PC-9 (cell line): ENCODE measurements at regions not wholly inside any gene's neighbourhood (a gene's known extent, or its start where the extent isn't known, plus 50 kb on each side); places are given as distances from the start of the nearest gene placed in this dataset.

ENCODE experiments used
- BruUV-seq: library from RNA; stranded (reverse); fragments of 400-500 nt; replicated peaks from 2 replicates; lab custom pipeline; 2021; lab: Mats Ljungman, UMichigan
- CTCF ChIA-PET: fragments of 300-600 bp; sonication (Branson Sonifier 250); formaldehyde crosslinking; loops from one replicate; lab custom pipeline; 2022; ENCODE audit warnings: antibody characterized with exemption; lab: Charles Lee
- POLR2A ChIA-PET: fragments of 300-600 bp; sonication (Branson Sonifier 250); formaldehyde crosslinking; loops from one replicate; lab custom pipeline; 2022; ENCODE audit warnings: antibody characterized with exemption; ENCODE audit not compliant: unreplicated experiment; lab: Charles Lee
- DNase-seq, 2 experiments: peaks; one replicate each; pipeline versions ENCODE4 v3.0.0 to v3.0.0-alpha.2; 2015 to 2022; ENCODE audit warnings: mixed read lengths in 1 of 2
- H2AFZ ChIP-seq: fragments of 200-600 bp; sonication (generic); 2 replicates; pipeline ENCODE4 v1.8.1; 2017; ENCODE audit warnings: antibody characterized with exemption
- H3F3A ChIP-seq: fragments of 200-600 bp; sonication (generic); 2 replicates; pipeline ENCODE4 v1.8.1; 2017; ENCODE audit warnings: antibody characterized with exemption, mild to moderate bottlenecking, low read depth; ENCODE audit not compliant: insufficient read depth
- H3K27ac ChIP-seq: fragments of 200-600 bp; sonication (generic); 2 replicates; pipeline ENCODE4 v1.6.1; 2016; ENCODE audit warnings: mixed run types
- H3K27me3 ChIP-seq: fragments of 200-600 bp; sonication (generic); 2 replicates; pipeline ENCODE4 v1.6.1; 2016; ENCODE audit warnings: low read depth, mixed run types; ENCODE audit not compliant: insufficient read depth
- H3K36me3 ChIP-seq: fragments of 200-600 bp; sonication (generic); 2 replicates; pipeline ENCODE4 v1.6.1; 2016; ENCODE audit warnings: low read depth, mixed run types
- H3K4me1 ChIP-seq: fragments of 200-600 bp; sonication (generic); replicated peaks from 2 replicates; pipeline ENCODE4 v1.6.1; 2016; ENCODE audit warnings: mixed run types; ENCODE audit not compliant: insufficient read depth
- H3K4me2 ChIP-seq: fragments of 200-600 bp; sonication (generic); 2 replicates; pipeline ENCODE4 v1.6.1; 2017; ENCODE audit warnings: mixed run types
- H3K4me3 ChIP-seq: fragments of 200-600 bp; sonication (generic); 2 replicates; pipeline ENCODE4 v1.6.1; 2016; ENCODE audit warnings: mixed run types
- H3K79me2 ChIP-seq: fragments of 200-600 bp; sonication (generic); 2 replicates; pipeline ENCODE4 v1.6.1; 2017; ENCODE audit warnings: low read depth, mixed run types
- H3K9me2 ChIP-seq: fragments of 200-600 bp; sonication (generic); 2 replicates; pipeline ENCODE4 v1.8.1; 2017; ENCODE audit warnings: mild to moderate bottlenecking; ENCODE audit not compliant: insufficient read depth
- H3K9me3 ChIP-seq: fragments of 200-600 bp; sonication (generic); 2 replicates; pipeline ENCODE4 v1.8.1; 2016; ENCODE audit warnings: low read depth; ENCODE audit not compliant: insufficient read depth
- H4K20me1 ChIP-seq: fragments of 200-600 bp; sonication (generic); 2 replicates; pipeline ENCODE4 v1.8.1; 2017; ENCODE audit not compliant: insufficient read depth
- CTCF ChIP-seq: fragments of 200-600 bp; sonication (generic); conservative IDR thresholded peaks from 2 replicates; pipeline ENCODE4 v1.6.1; 2017; ENCODE audit warnings: mixed run types, antibody characterized with exemption, mild to moderate bottlenecking, moderate library complexity
- EZH2 ChIP-seq: fragments of 200-600 bp; sonication (generic); IDR thresholded peaks from 2 replicates; pipeline ENCODE4 v1.8.0; 2017; ENCODE audit warnings: antibody characterized with exemption, low read depth
- intact Hi-C: fragments of 100-400 bp; cut with micrococcal nuclease; formaldehyde crosslinking; loops from one replicate; pipeline ENCODE4 v1.10.0; 2022; ENCODE audit not compliant: unreplicated experiment

GRCh38 chr16:6527646-6528045 is 805.0 kb upstream of the RBFOX1 start:
- DNase-seq = no peak
- CTCF ChIA-PET = no interaction called here

GRCh38 chr16:6524501-6524900 is 808.1 kb upstream of the RBFOX1 start:
- H3K4me3 ChIP-seq = no peak overlapping the region
- no peak overlapping the region for H3K4me2 ChIP-seq
- no peaks in the 10 kb centered on the region for H3K27me3 ChIP-seq
- H3K9me2 ChIP-seq = no peaks in the 10 kb centered on the region
- no peaks in the 10 kb centered on the region for H3K79me2 ChIP-seq
- H3K36me3 ChIP-seq = no peaks in the 10 kb centered on the region
- H3K4me1 ChIP-seq = no peaks in the 10 kb centered on the region
- no peak overlapping the region for H3K27ac ChIP-seq
- DNase-seq = no peak
- intact Hi-C loops = no loop called here
- H3K9me3 ChIP-seq = no peaks in the 10 kb centered on the region
- CTCF ChIA-PET = no interaction called here
- no peaks in the 10 kb centered on the region for H4K20me1 ChIP-seq
- H2AFZ ChIP-seq = no peak overlapping the region
- H3F3A ChIP-seq = no peaks in the 10 kb centered on the region
- POLR2A ChIA-PET = no interaction called here
- BruUV-seq = no TSS peak
- TF ChIP-seq EZH2 (no peak), CTCF (no peak)

More at GRCh38 chr16:6527646-6528045, 805.0 kb upstream of the RBFOX1 start:
- H3K9me2 ChIP-seq = no peaks in the 10 kb centered on the region
- H4K20me1 ChIP-seq = no peaks in the 10 kb centered on the region
- intact Hi-C loops = no loop called here
- no peaks in the 10 kb centered on the region for H3K36me3 ChIP-seq
- TF ChIP-seq EZH2 (no peak), CTCF (no peak)
- H2AFZ ChIP-seq = no peak overlapping the region
- no peak overlapping the region for H3K4me2 ChIP-seq
- no peaks in the 10 kb centered on the region for H3K9me3 ChIP-seq
- no peaks in the 10 kb centered on the region for H3F3A ChIP-seq
- POLR2A ChIA-PET = no interaction called here
- H3K4me1 ChIP-seq = no peaks in the 10 kb centered on the region
- H3K79me2 ChIP-seq = no peaks in the 10 kb centered on the region
- H3K4me3 ChIP-seq = no peak overlapping the region
- no peaks in the 10 kb centered on the region for H3K27me3 ChIP-seq
- BruUV-seq = no TSS peak
- no peak overlapping the region for H3K27ac ChIP-seq

- Histone ChIP-seq H3K79me2 (no peaks in the 10 kb centered on the region), H3K27me3 (no peaks in the 10 kb centered on the region), H3K9me2 (no peaks in the 10 kb centered on the region), H3K4me1 (no peaks in the 10 kb centered on the region), H3K9me3 (no peaks in the 10 kb centered on the region), H3K36me3 (no peaks in the 10 kb centered on the region), H3K27ac (no peak overlapping the region), H2AFZ (no peak overlapping the region), H4K20me1 (no peaks in the 10 kb centered on the region), H3K4me2 (no peak overlapping the region), H3K4me3 (no peak overlapping the region), H3F3A (no peaks in the 10 kb centered on the region)
- intact Hi-C loops = no loop called here
- CTCF ChIA-PET = no interaction called here
- POLR2A ChIA-PET = no interaction called here
- no peak for TF ChIP-seq CTCF
- no peak for TF ChIP-seq EZH2
- no peak for DNase-seq
- no TSS peak for BruUV-seq
Measured at GRCh38 chr16:6517020-6517720, 815.5 kb upstream of the RBFOX1 start.
